ENCODE measurements at regions not wholly inside any gene's neighbourhood (a gene's known extent, or its start where the extent isn't known, plus 50 kb on each side); places are given as distances from the start of the nearest gene placed in this dataset.
"Not testable (repeated sequence)": the region's sequence is repeated elsewhere in the genome, so short reads cannot be mapped to it uniquely, and the experiment has no call there.

- peaks cover 7% of the 10 kb centered on the region; the same call in 1 of the 2 replicates for H3K9me2 ChIP-seq (ENCODE audit: insufficient read depth)
- no peaks in the 10 kb centered on the region for H3F3A ChIP-seq (ENCODE audit: insufficient read depth, low read depth)
- DNase-seq = no peak
- H3K9me3 ChIP-seq (ENCODE audit: insufficient read depth, low read depth) = no peaks in the 10 kb centered on the region
- no peaks in the 10 kb centered on the region for H3K27me3 ChIP-seq (ENCODE audit: insufficient read depth, low read depth)
- H3K36me3 ChIP-seq (ENCODE audit: low read depth) = no peaks in the 10 kb centered on the region
- H3K79me2 ChIP-seq (ENCODE audit: low read depth) = no peaks in the 10 kb centered on the region
- no peak overlapping the region for H3K27ac ChIP-seq
- no peak for TF ChIP-seq EZH2 (IDR thresholded peaks at IDR 0.05; ENCODE audit: low read depth)
- TF ChIP-seq, protein P1, sequence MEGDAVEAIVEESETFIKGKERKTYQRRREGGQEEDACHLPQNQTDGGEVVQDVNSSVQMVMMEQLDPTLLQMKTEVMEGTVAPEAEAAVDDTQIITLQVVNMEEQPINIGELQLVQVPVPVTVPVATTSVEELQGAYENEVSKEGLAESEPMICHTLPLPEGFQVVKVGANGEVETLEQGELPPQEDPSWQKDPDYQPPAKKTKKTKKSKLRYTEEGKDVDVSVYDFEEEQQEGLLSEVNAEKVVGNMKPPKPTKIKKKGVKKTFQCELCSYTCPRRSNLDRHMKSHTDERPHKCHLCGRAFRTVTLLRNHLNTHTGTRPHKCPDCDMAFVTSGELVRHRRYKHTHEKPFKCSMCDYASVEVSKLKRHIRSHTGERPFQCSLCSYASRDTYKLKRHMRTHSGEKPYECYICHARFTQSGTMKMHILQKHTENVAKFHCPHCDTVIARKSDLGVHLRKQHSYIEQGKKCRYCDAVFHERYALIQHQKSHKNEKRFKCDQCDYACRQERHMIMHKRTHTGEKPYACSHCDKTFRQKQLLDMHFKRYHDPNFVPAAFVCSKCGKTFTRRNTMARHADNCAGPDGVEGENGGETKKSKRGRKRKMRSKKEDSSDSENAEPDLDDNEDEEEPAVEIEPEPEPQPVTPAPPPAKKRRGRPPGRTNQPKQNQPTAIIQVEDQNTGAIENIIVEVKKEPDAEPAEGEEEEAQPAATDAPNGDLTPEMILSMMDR (conservative IDR thresholded peaks at IDR 0.05) = no peak
- H2AFZ ChIP-seq = no peak overlapping the region
- intact Hi-C loops (cut with micrococcal nuclease; ENCODE audit: unreplicated experiment) = no loop called here
- H4K20me1 ChIP-seq (ENCODE audit: insufficient read depth) = no peaks in the 10 kb centered on the region
- no peak overlapping the region for H3K4me3 ChIP-seq
- ChIA-PET POLR2A (ENCODE audit: unreplicated experiment) (no interaction called here), CTCF (no interaction called here)
- no peak overlapping the region for H3K4me2 ChIP-seq
- H3K4me1 ChIP-seq (replicated peaks; ENCODE audit: insufficient read depth) = no peaks in the 10 kb centered on the region
- BruUV-seq (replicated peaks) = no TSS peak
Observed at GRCh38 chr6:48664826-48665225, 553.8 kb upstream of the PTCHD4 start.

- CTCF ChIA-PET = no interaction called here
- Histone ChIP-seq H3K36me3 (ENCODE audit: low read depth) (no peaks in the 10 kb centered on the region), H3K4me3 (no peak overlapping the region), H3K4me1 (replicated peaks; ENCODE audit: insufficient read depth) (no peaks in the 10 kb centered on the region), H2AFZ (no peak overlapping the region), H4K20me1 (ENCODE audit: insufficient read depth) (no peaks in the 10 kb centered on the region), H3K4me2 (no peak overlapping the region), H3K9me2 (ENCODE audit: insufficient read depth) (no peaks in the 10 kb centered on the region), H3K9me3 (ENCODE audit: insufficient read depth, low read depth) (no peaks in the 10 kb centered on the region), H3F3A (ENCODE audit: insufficient read depth, low read depth) (no peaks in the 10 kb centered on the region), H3K27me3 (ENCODE audit: insufficient read depth, low read depth) (no peaks in the 10 kb centered on the region), H3K79me2 (ENCODE audit: low read depth) (no peaks in the 10 kb centered on the region), H3K27ac (no peak overlapping the region)
- POLR2A ChIA-PET (ENCODE audit: unreplicated experiment) = no interaction called here
- intact Hi-C loops (cut with micrococcal nuclease; ENCODE audit: unreplicated experiment) = no loop called here
- no peak for TF ChIP-seq EZH2 (IDR thresholded peaks at IDR 0.05; ENCODE audit: low read depth)
- TF ChIP-seq, protein P1 (conservative IDR thresholded peaks at IDR 0.05) = no peak
- no TSS peak for BruUV-seq (replicated peaks)
- no peak for DNase-seq
Observed at GRCh38 chr6:48658915-48659314, 547.9 kb upstream of the PTCHD4 start.

DNA sequence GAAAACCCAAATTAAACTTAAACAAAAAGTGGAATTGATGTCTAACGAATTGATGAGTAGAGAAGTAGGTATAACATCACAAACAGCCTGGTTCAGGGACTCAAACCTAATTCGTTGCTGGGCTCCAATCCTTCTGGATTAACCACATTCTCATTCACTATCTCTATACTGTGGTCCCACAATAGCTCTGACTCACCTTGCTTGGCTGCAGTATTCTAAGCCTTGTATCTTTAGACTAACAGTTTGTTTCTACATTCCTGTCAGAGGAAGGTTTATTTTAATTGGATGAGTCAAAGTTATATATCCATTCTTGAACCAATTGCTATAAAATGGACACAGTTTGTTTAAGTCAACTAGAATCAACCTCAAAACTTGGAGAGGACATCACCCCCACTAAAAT lies 530.5 kb upstream of the PTCHD4 start:
- DNase-seq = peak in 1 of 2 experiments; percentile 39
- Histone ChIP-seq H3K27ac (no peak overlapping the region), H4K20me1 (ENCODE audit: insufficient read depth) (no peaks in the 10 kb centered on the region), H3K9me3 (ENCODE audit: insufficient read depth, low read depth) (peaks cover 2% of the 10 kb centered on the region), H3K9me2 (ENCODE audit: insufficient read depth) (no peaks in the 10 kb centered on the region), H3K79me2 (ENCODE audit: low read depth) (no peaks in the 10 kb centered on the region), H3F3A (ENCODE audit: insufficient read depth, low read depth) (no peaks in the 10 kb centered on the region), H3K27me3 (ENCODE audit: insufficient read depth, low read depth) (no peaks in the 10 kb centered on the region), H3K36me3 (ENCODE audit: low read depth) (no peaks in the 10 kb centered on the region), H3K4me2 (no peak overlapping the region), H3K4me3 (no peak overlapping the region), H3K4me1 (replicated peaks; ENCODE audit: insufficient read depth) (no peaks in the 10 kb centered on the region), H2AFZ (no peak overlapping the region)
- BruUV-seq (replicated peaks) = no TSS peak
- intact Hi-C loops (cut with micrococcal nuclease; ENCODE audit: unreplicated experiment) = no loop called here
- ChIA-PET CTCF (no interaction called here), POLR2A (ENCODE audit: unreplicated experiment) (no interaction called here)
- no peak for TF ChIP-seq EZH2 (IDR thresholded peaks at IDR 0.05; ENCODE audit: low read depth)
- TF ChIP-seq, protein P1 (conservative IDR thresholded peaks at IDR 0.05) = no peak

DNA sequence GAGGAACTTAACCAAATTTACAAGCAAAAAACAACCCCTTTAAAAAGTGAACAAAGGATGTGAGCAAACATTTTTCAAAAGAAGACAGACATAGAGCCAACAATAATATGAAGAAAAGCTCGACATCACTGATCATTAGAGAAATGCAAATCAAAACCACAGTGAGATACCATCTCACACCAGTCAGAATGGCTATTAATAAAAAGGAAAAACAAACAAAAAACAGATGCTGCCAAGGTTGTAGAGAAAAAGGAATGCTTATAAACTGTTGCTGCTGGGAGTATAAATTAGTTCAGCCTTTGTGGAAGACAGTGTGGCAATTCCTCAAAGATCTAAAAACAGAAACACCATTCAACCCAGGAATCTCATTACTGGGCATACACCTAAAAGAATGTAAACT lies 527.8 kb upstream of the PTCHD4 start:
- CTCF ChIA-PET; DNase-seq; H3F3A ChIP-seq (ENCODE audit: insufficient read depth, low read depth); H3K4me2 ChIP-seq; H3K4me1 ChIP-seq (replicated peaks; ENCODE audit: insufficient read depth); H3K9me2 ChIP-seq (ENCODE audit: insufficient read depth); H3K4me3 ChIP-seq; H3K36me3 ChIP-seq (ENCODE audit: low read depth); BruUV-seq (replicated peaks); H3K27ac ChIP-seq; H3K9me3 ChIP-seq (ENCODE audit: insufficient read depth, low read depth); intact Hi-C loops (cut with micrococcal nuclease; ENCODE audit: unreplicated experiment); H4K20me1 ChIP-seq (ENCODE audit: insufficient read depth); H3K27me3 ChIP-seq (ENCODE audit: insufficient read depth, low read depth); H3K79me2 ChIP-seq (ENCODE audit: low read depth); POLR2A ChIA-PET (ENCODE audit: unreplicated experiment); H2AFZ ChIP-seq: not testable (repeated sequence)

All from PC-9 (cell line).